ENCODE measurements at regions not wholly inside any gene's neighbourhood (a gene's known extent, or its start where the extent isn't known, plus 50 kb on each side); places are given as distances from the start of the nearest gene placed in this dataset.

DNA sequence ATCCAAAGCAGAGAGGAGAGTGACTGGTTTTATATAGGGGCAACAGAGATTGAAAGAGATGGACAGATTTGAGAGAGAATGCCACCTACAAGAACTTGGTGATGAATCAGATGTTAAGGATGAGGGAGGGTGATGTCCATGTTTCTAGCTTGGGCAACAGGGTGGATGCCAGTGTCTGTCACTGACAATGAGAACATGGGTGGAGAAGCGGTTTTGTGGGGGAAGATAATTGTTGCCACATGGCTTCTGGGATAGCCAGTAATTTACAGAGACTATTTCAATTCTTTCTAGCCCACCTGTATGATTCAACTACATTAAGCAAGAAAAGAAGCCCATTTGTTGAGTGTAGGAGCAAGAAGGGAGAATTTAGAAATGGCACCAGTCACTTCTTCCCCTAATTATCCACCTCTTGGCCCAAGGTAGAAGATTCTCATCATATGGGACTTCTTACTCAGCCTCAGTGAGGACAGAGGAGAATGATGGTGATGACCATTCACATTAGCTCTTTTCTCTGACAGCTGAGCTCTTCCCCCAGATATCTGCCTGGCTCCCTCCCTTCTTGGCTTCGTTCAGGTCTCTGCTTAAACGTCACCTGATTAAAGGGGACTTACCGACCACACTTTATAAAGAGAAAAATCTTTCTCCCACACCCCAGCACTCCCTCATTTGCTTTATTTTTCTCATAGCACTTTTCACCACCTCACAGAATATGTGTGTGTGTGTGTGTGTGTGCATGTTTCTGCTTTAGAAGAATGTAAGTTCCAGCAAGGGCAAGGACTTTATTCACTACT, 117.8 kb downstream of the DUSP6 start:
- TF ChIP-seq, protein P1, sequence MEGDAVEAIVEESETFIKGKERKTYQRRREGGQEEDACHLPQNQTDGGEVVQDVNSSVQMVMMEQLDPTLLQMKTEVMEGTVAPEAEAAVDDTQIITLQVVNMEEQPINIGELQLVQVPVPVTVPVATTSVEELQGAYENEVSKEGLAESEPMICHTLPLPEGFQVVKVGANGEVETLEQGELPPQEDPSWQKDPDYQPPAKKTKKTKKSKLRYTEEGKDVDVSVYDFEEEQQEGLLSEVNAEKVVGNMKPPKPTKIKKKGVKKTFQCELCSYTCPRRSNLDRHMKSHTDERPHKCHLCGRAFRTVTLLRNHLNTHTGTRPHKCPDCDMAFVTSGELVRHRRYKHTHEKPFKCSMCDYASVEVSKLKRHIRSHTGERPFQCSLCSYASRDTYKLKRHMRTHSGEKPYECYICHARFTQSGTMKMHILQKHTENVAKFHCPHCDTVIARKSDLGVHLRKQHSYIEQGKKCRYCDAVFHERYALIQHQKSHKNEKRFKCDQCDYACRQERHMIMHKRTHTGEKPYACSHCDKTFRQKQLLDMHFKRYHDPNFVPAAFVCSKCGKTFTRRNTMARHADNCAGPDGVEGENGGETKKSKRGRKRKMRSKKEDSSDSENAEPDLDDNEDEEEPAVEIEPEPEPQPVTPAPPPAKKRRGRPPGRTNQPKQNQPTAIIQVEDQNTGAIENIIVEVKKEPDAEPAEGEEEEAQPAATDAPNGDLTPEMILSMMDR (IDR thresholded peaks at IDR 0.05 in 4 of 5, conservative IDR thresholded peaks at IDR 0.05 in 1 of 5), result no peak
- no peak for TF ChIP-seq POLR2A (IDR thresholded peaks at IDR 0.05)
